RWPE2 (cell line): ENCODE measurements at regions not wholly inside any gene's neighbourhood (a gene's known extent, or its start where the extent isn't known, plus 50 kb on each side); places are given as distances from the start of the nearest gene placed in this dataset.

Experiments
- ATAC-seq: fragments of 200-7000 bp; cut with Tn5 transposase; 3 replicates; pipeline ENCODE4 v1.9.1; 2021; ENCODE audit warnings: low read depth
- DNase-seq: peaks from one replicate; pipeline ENCODE4 v3.0.0-alpha.2; 2020; ENCODE audit warnings: low spot score
- H3K27ac ChIP-seq: fragments of 450-650 bp; 2 replicates; pipeline ENCODE4 v1.5.1; 2017; ENCODE audit warnings: mild to moderate bottlenecking; ENCODE audit not compliant: poor library complexity, severe bottlenecking
- H3K27me3 ChIP-seq: fragments of 250-450 bp; sonication (Bioruptor Pico); 2 replicates; pipeline ENCODE4 v1.5.1; 2021; ENCODE audit warnings: mild to moderate bottlenecking, moderate library complexity; ENCODE audit not compliant: insufficient read depth, poor library complexity, severe bottlenecking
- H3K36me3 ChIP-seq: fragments of 250-450 bp; sonication (Bioruptor Pico); 2 replicates; pipeline ENCODE4 v1.5.1; 2020; ENCODE audit warnings: low read depth, mild to moderate bottlenecking, moderate library complexity
- H3K4me1 ChIP-seq: fragments of 250-450 bp; sonication (Bioruptor Pico); 2 replicates; pipeline ENCODE4 v1.5.1; 2021; ENCODE audit warnings: mild to moderate bottlenecking, moderate library complexity; ENCODE audit not compliant: insufficient read depth, poor library complexity, severe bottlenecking
- H3K4me3 ChIP-seq: fragments of 250-450 bp; sonication (Bioruptor Pico); 2 replicates; pipeline ENCODE4 v1.5.1; 2021; ENCODE audit warnings: mild to moderate bottlenecking, moderate library complexity; ENCODE audit not compliant: severe bottlenecking
- H3K9me3 ChIP-seq: fragments of 250-450 bp; sonication (Bioruptor Pico); 2 replicates; pipeline ENCODE4 v1.5.1; 2021; ENCODE audit warnings: mild to moderate bottlenecking, moderate library complexity; ENCODE audit not compliant: severe bottlenecking
- CTCF ChIP-seq: fragments of 450-650 bp; IDR thresholded peaks from one replicate; pipeline ENCODE4 v1.5.1; 2017; ENCODE audit warnings: mild to moderate bottlenecking, moderate library complexity; ENCODE audit not compliant: poor library complexity, severe bottlenecking

DNA sequence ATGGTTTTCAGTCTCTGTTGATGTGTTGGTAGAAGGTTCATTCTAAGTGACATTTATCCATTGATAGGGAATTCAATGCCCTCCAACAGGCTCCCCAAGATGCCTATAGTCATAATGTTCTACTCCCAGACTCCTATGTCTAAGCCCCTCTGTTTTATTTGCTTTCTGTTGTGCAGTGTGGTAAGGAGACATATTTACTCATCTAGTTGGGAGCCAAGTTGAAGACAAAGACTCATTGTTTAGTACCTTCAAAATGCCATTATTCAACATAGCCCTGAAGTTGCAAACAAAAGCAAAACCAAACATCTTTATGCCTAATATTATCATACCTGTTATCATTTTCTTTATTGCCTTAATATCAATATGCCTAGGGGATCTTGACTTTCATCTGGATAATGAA is 302.1 kb downstream of the RMST start:
- DNase-seq = no peak
- Histone ChIP-seq H3K4me1 (no peaks in the 10 kb centered on the region), H3K27me3 (no peaks in the 10 kb centered on the region), H3K27ac (no peak overlapping the region), H3K36me3 (no peaks in the 10 kb centered on the region), H3K9me3 (no peaks in the 10 kb centered on the region), H3K4me3 (no peak overlapping the region)
- no peak for TF ChIP-seq CTCF
- no peak for ATAC-seq

GRCh38 chr12:97767347-97767746 is 304.7 kb downstream of the RMST start:
- H3K4me3 ChIP-seq = no peak overlapping the region
- H3K36me3 ChIP-seq = no peaks in the 10 kb centered on the region
- H3K27ac ChIP-seq = no peak overlapping the region
- no peaks in the 10 kb centered on the region for H3K9me3 ChIP-seq
- ATAC-seq (no peak), DNase-seq (no peak)
- TF ChIP-seq CTCF = no peak
- H3K4me1 ChIP-seq = no peaks in the 10 kb centered on the region
- H3K27me3 ChIP-seq = no peaks in the 10 kb centered on the region

- no peak for TF ChIP-seq CTCF
- DNase-seq = no peak
These were observed 315.5 kb downstream of the RMST start for GRCh38 chr12:97778111-97778510.

DNA sequence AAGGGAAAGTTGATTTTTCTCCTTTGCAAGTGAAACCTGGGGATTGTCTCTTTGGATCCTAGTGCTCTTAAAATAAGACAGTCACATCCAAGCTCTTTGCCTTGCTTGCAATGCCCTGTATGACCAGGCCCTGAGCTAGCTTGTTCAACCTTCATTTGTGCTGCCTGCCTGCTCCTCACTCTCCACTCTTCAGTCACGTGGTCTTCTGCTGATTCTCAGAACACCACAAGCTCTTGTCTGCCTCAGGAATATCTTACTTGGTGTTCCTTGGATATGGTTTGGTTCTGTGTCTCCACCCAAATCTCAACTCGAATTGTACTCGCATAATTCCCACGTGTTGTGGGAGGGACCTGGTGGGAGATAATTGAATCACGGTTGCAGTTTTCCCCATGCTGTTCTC is 318.7 kb downstream of the RMST start:
- no peak overlapping the region for H3K4me3 ChIP-seq
- DNase-seq = no peak
- no peak overlapping the region for H3K27ac ChIP-seq
- H3K4me1 ChIP-seq = no peaks in the 10 kb centered on the region
- H3K27me3 ChIP-seq = no peaks in the 10 kb centered on the region
- no peak for TF ChIP-seq CTCF
- H3K9me3 ChIP-seq = no peaks in the 10 kb centered on the region
- no peaks in the 10 kb centered on the region for H3K36me3 ChIP-seq
- ATAC-seq = no peak

More at GRCh38 chr12:97778111-97778510, 315.5 kb downstream of the RMST start:
- Histone ChIP-seq H3K4me3 (no peak overlapping the region), H3K4me1 (no peaks in the 10 kb centered on the region), H3K27ac (no peak overlapping the region), H3K36me3 (no peaks in the 10 kb centered on the region), H3K27me3 (no peaks in the 10 kb centered on the region), H3K9me3 (no peaks in the 10 kb centered on the region)
- ATAC-seq = no peak

DNA sequence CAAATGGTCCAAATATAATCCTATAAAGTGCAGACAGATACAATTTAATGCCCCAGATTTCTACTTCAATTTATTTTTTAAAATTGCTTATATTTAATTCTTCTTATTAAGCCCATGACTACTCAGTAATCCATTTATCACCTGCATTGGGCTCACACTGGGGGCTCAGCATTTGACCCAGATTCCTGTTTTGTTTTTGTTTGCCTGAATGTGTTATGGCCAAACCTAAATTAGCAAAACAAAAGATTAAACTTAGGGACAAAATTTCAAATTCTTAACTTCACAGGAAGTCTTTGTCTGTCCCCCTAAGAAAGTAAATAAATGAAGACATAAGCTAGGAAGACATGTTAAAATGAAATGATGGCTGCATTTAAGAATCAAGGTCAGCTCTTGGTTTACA is 322.3 kb downstream of the RMST start:
- H3K27me3 ChIP-seq = no peaks in the 10 kb centered on the region
- no peak for TF ChIP-seq CTCF
- no peak for DNase-seq
- no peak overlapping the region for H3K27ac ChIP-seq
- no peaks in the 10 kb centered on the region for H3K4me1 ChIP-seq
- H3K4me3 ChIP-seq = no peak overlapping the region
- no peak for ATAC-seq
- no peaks in the 10 kb centered on the region for H3K36me3 ChIP-seq
- peaks cover 3% of the 10 kb centered on the region for H3K9me3 ChIP-seq
